Stimulated activated CD4-positive, alpha-beta T cell treated with anti-CD3 and anti-CD28 coated beads, Interleukin-12 subunit alpha, Interleukin-12 subunit beta, amount 100 ng/mL, for 24 hours (primary cell): ENCODE measurements at regions not wholly inside any gene's neighbourhood (a gene's known extent, or its start where the extent isn't known, plus 50 kb on each side); places are given as distances from the start of the nearest gene placed in this dataset.

Experiments used
- DNase-seq, 2 experiments: peaks; one replicate each; pipeline ENCODE4 v3.0.0-alpha.2; 2020; ENCODE audit warnings: low read depth in 2 of 2

GRCh38 chr18:27695052-27695451, 481.9 kb downstream of the CDH2 start:
- no peak for DNase-seq

- DNase-seq: no peak
Observed at GRCh38 chr18:27688581-27688980, 488.3 kb downstream of the CDH2 start.

- DNase-seq: no peak
Observed at GRCh38 chr18:27687351-27687979, 489.5 kb downstream of the CDH2 start.

- no peak for DNase-seq
Observed at GRCh38 chr18:27685807-27686412, 491.0 kb downstream of the CDH2 start.

- no peak for DNase-seq
Observed at GRCh38 chr18:27685091-27685490, 491.8 kb downstream of the CDH2 start.

GRCh38 chr18:27674411-27674810, 489.3 kb upstream of the CHST9 start:
- no peak for DNase-seq

- no peak for DNase-seq
Observed at GRCh38 chr18:27673861-27674260, 488.8 kb upstream of the CHST9 start.

GRCh38 chr18:27668158-27668557, 483.1 kb upstream of the CHST9 start:
- DNase-seq: no peak

GRCh38 chr18:27667064-27667463, 482.0 kb upstream of the CHST9 start:
- no peak for DNase-seq

GRCh38 chr18:27666016-27666415, 480.9 kb upstream of the CHST9 start:
- DNase-seq: no peak

GRCh38 chr18:27665264-27665799, 480.2 kb upstream of the CHST9 start:
- DNase-seq: no peak

GRCh38 chr18:27662949-27663348, 477.8 kb upstream of the CHST9 start:
- DNase-seq: no peak

- no peak for DNase-seq
Observed at GRCh38 chr18:27662537-27662936, 477.4 kb upstream of the CHST9 start.

- no peak for DNase-seq
Observed at GRCh38 chr18:27661320-27662018, 476.4 kb upstream of the CHST9 start.

- DNase-seq: no peak
Observed at GRCh38 chr18:27656905-27657304, 471.8 kb upstream of the CHST9 start.

GRCh38 chr18:27656167-27656778, 471.2 kb upstream of the CHST9 start:
- DNase-seq: no peak

GRCh38 chr18:27653247-27653646, 468.1 kb upstream of the CHST9 start:
- DNase-seq: no peak

- no peak for DNase-seq
Observed at GRCh38 chr18:27652480-27653121, 467.5 kb upstream of the CHST9 start.

GRCh38 chr18:27649621-27650020, 464.5 kb upstream of the CHST9 start:
- DNase-seq: no peak

GRCh38 chr18:27645929-27646328, 460.8 kb upstream of the CHST9 start:
- no peak for DNase-seq

GRCh38 chr18:27636576-27637085, 451.5 kb upstream of the CHST9 start:
- no peak for DNase-seq

GRCh38 chr18:27632706-27633105, 447.6 kb upstream of the CHST9 start:
- DNase-seq: no peak
